ENCODE measurements at regions not wholly inside any gene's neighbourhood (a gene's known extent, or its start where the extent isn't known, plus 50 kb on each side); places are given as distances from the start of the nearest gene placed in this dataset.

GRCh38 chr4:81845273-81845672 is 373.6 kb upstream of the RASGEF1B start:
- TF ChIP-seq ZBTB33 (IDR thresholded peaks at IDR 0.05) (no peak), CTCF (IDR thresholded peaks at IDR 0.05 in 2 of 3, conservative IDR thresholded peaks at IDR 0.05 in 1 of 3; ENCODE audit: control insufficient read depth in 2 of 3, extremely low read depth in 1 of 3, insufficient read depth in 1 of 3, low read depth in 3 of 3, low read length in 3 of 3) (no peak), TCF3 (IDR thresholded peaks at IDR 0.05; ENCODE audit: borderline replicate concordance, insufficient read depth, low read depth, low read length) (no peak), BCLAF1 (IDR thresholded peaks at IDR 0.05) (no peak), BACH1 (IDR thresholded peaks at IDR 0.05; ENCODE audit: borderline replicate concordance) (no peak), CREM (IDR thresholded peaks at IDR 0.05; ENCODE audit: low read depth) (no peak), PKNOX1 (IDR thresholded peaks at IDR 0.05) (no peak), JUNB (IDR thresholded peaks at IDR 0.05) (no peak), EZH2 (IDR thresholded peaks at IDR 0.05; ENCODE audit: borderline replicate concordance, control insufficient read depth, low read depth, low read length) (no peak), POLR2AphosphoS5 (IDR thresholded peaks at IDR 0.05; ENCODE audit: low read length) (no peak), CHD4 (IDR thresholded peaks at IDR 0.05) (no peak), TAF1 (IDR thresholded peaks at IDR 0.05; ENCODE audit: borderline replicate concordance, low read depth, low read length) (no peak), RAD21 (IDR thresholded peaks at IDR 0.05; ENCODE audit: insufficient read depth, low read depth, low read length) (no peak), CREB1 (IDR thresholded peaks at IDR 0.05; ENCODE audit: low read depth) (no peak), RAD51 (IDR thresholded peaks at IDR 0.05) (no peak)
- TF ChIP-seq, protein P1, sequence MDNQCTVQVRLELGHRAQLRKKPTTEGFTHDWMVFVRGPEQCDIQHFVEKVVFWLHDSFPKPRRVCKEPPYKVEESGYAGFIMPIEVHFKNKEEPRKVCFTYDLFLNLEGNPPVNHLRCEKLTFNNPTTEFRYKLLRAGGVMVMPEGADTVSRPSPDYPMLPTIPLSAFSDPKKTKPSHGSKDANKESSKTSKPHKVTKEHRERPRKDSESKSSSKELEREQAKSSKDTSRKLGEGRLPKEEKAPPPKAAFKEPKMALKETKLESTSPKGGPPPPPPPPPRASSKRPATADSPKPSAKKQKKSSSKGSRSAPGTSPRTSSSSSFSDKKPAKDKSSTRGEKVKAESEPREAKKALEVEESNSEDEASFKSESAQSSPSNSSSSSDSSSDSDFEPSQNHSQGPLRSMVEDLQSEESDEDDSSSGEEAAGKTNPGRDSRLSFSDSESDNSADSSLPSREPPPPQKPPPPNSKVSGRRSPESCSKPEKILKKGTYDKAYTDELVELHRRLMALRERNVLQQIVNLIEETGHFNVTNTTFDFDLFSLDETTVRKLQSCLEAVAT (IDR thresholded peaks at IDR 0.05) = no peak
- no peaks in the 10 kb centered on the region for H3K36me3 ChIP-seq (ENCODE audit: control insufficient read depth in 2 of 2, insufficient read depth in 2 of 2, low read length in 1 of 2)
- no peaks in the 10 kb centered on the region for H3K9me3 ChIP-seq (replicated peaks; ENCODE audit: control insufficient read depth, insufficient read depth, low read length)
- H3K27me3 ChIP-seq (replicated peaks in 1 of 2; ENCODE audit: control insufficient read depth in 2 of 2, insufficient read depth in 2 of 2, low read length in 1 of 2) = no peaks in the 10 kb centered on the region; a peak in 1 of 4 replicates
- 33% methylated on average over 2 of the region's 2 CpGs for WGBS (ENCODE audit: insufficient coverage, insufficient replicate concordance, low lambda C conversion rate, missing lambda C conversion rate)
- no peaks in the 10 kb centered on the region for H3K4me1 ChIP-seq (ENCODE audit: control insufficient read depth, insufficient read depth, low read length)
- H4K20me1 ChIP-seq (ENCODE audit: control insufficient read depth, insufficient read depth) = no peaks in the 10 kb centered on the region
- ChIA-PET CTCF (interaction anchor here (1.1 to 6.0 kb wide), 6 partner anchors 373 to 1483 kb away, joined by 3 to 114 read pairs (median 5); no protein-coding TSS in a partner anchor), RAD21 (ENCODE audit: unreplicated experiment) (interaction anchor here (1.5 to 5.7 kb wide), 3 partner anchors 108 to 380 kb away, joined by 3 to 77 read pairs (median 6); partner anchors contain the start of gene RASGEF1B), POLR2A (no interaction called here), SMC1A (ENCODE audit: uncharacterized antibody, unreplicated experiment) (interaction anchor here (0.7 to 5.6 kb wide), 6 partner anchors 11 to 445 kb away, joined by 3 to 110 read pairs (median 4); partner anchors contain the start of gene RASGEF1B)
- no peak overlapping the region for H3K4me2 ChIP-seq (ENCODE audit: control insufficient read depth, insufficient read depth)
- no peak overlapping the region for H3K4me3 ChIP-seq
- H3K9ac ChIP-seq (ENCODE audit: control insufficient read depth, insufficient read depth, low read length) = no peak overlapping the region
- BruUV-seq (replicated peaks) = no TSS peak
- DNase-seq (ENCODE audit: low read depth, low spot score) = no peak
- no peak for FAIRE-seq
- H3K79me2 ChIP-seq (ENCODE audit: control insufficient read depth, insufficient read depth, low read length) = no peaks in the 10 kb centered on the region
- no peak overlapping the region for H2AFZ ChIP-seq (ENCODE audit: control insufficient read depth, low read depth, low read length)
- ATAC-seq = no peak
- no peak overlapping the region for H3K27ac ChIP-seq (ENCODE audit: control insufficient read depth, insufficient read depth)
- in situ Hi-C loops (cut with MboI) (no loop called here), intact Hi-C loops (cut with micrococcal nuclease; ENCODE audit: unreplicated experiment) (loop anchor here (2.0 kb wide), 1 partner anchor 358 kb away; no protein-coding TSS in a partner anchor)

All from GM12878 (cell line).